ENCODE measurements at regions not wholly inside any gene's neighbourhood (a gene's known extent, or its start where the extent isn't known, plus 50 kb on each side); places are given as distances from the start of the nearest gene placed in this dataset.

GRCh38 chr5:10874541-10874940 is 113.5 kb upstream of the DAP start:
- TF ChIP-seq CTCF (IDR thresholded peaks at IDR 0.05) (no peak), EZH2 (IDR thresholded peaks at IDR 0.05; ENCODE audit: borderline replicate concordance, insufficient read depth, low read depth, low read length, poor library complexity, severe bottlenecking) (no peak)
